ENCODE measurements at regions not wholly inside any gene's neighbourhood (a gene's known extent, or its start where the extent isn't known, plus 50 kb on each side); places are given as distances from the start of the nearest gene placed in this dataset.

DNA sequence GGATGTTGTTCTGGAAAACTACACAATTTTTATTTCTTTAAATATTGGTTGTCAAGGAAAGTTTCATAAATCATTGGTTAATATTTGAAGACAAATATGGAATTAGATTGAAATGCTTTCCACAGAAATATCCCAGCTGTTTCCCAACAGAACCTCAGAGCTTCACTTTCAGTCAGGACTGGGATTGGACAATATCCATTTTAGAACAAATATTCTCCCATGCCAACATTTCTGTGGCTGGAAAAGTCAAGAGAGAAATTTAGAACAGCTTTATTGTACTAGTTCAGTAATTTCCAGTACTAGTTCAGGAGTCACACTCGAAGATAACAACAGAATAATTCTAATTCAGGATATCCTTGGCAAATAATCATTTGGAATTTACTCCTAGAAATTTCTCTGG, 116.1 kb upstream of the TUT7 start:
- TF ChIP-seq, protein P1, sequence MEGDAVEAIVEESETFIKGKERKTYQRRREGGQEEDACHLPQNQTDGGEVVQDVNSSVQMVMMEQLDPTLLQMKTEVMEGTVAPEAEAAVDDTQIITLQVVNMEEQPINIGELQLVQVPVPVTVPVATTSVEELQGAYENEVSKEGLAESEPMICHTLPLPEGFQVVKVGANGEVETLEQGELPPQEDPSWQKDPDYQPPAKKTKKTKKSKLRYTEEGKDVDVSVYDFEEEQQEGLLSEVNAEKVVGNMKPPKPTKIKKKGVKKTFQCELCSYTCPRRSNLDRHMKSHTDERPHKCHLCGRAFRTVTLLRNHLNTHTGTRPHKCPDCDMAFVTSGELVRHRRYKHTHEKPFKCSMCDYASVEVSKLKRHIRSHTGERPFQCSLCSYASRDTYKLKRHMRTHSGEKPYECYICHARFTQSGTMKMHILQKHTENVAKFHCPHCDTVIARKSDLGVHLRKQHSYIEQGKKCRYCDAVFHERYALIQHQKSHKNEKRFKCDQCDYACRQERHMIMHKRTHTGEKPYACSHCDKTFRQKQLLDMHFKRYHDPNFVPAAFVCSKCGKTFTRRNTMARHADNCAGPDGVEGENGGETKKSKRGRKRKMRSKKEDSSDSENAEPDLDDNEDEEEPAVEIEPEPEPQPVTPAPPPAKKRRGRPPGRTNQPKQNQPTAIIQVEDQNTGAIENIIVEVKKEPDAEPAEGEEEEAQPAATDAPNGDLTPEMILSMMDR (IDR thresholded peaks at IDR 0.05) = no peak
- TF ChIP-seq EP300 (IDR thresholded peaks at IDR 0.05) = no peak

Measured in esophagus muscularis mucosa (tissue), 3 donors.